NT2/D1 (cell line): ENCODE measurements at regions not wholly inside any gene's neighbourhood (a gene's known extent, or its start where the extent isn't known, plus 50 kb on each side); places are given as distances from the start of the nearest gene placed in this dataset.

Experiments
- SUZ12 ChIP-seq: IDR thresholded peaks from 2 replicates; pipeline ENCODE4 v1.6.1; 2011; ENCODE audit not compliant: insufficient read length, insufficient read depth; ENCODE audit errors: extremely low read depth
- ZNF274 ChIP-seq: IDR thresholded peaks from 2 replicates; pipeline ENCODE4 v1.6.1; 2011; ENCODE audit warnings: mild to moderate bottlenecking, low read depth, low read length

- TF ChIP-seq SUZ12 (no peak), ZNF274 (no peak)
Observed at GRCh38 chr10:4231439-4231838, 446.4 kb upstream of the KLF6 start.
